Sigmoid colon (tissue), 4 donors: ENCODE measurements at regions not wholly inside any gene's neighbourhood (a gene's known extent, or its start where the extent isn't known, plus 50 kb on each side); places are given as distances from the start of the nearest gene placed in this dataset.

Experiments
- CTCF ChIP-seq, 4 experiments: fragments of 450-650 bp in 3 of 4; fragments of 200-600 bp in 1 of 4; IDR thresholded peaks; one replicate each; pipeline ENCODE4 v1.5.1; 2016 to 2019; ENCODE audit warnings: antibody characterized with exemption in 4 of 4, mild to moderate bottlenecking in 3 of 4, moderate library complexity in 2 of 4
- POLR2A ChIP-seq, 2 donors: fragments of 450-650 bp; IDR thresholded peaks; one replicate each; pipeline ENCODE4 v1.6.1; 2016; ENCODE audit warnings: antibody characterized with exemption in 2 of 2, mild to moderate bottlenecking in 2 of 2, moderate library complexity in 2 of 2
- POLR2AphosphoS5 ChIP-seq, 4 donors: sonication (generic); formaldehyde crosslinking; IDR thresholded peaks; one replicate each; pipeline ENCODE4 v1.6.1; 2017; ENCODE audit warnings: antibody characterized with exemption in 4 of 4

DNA sequence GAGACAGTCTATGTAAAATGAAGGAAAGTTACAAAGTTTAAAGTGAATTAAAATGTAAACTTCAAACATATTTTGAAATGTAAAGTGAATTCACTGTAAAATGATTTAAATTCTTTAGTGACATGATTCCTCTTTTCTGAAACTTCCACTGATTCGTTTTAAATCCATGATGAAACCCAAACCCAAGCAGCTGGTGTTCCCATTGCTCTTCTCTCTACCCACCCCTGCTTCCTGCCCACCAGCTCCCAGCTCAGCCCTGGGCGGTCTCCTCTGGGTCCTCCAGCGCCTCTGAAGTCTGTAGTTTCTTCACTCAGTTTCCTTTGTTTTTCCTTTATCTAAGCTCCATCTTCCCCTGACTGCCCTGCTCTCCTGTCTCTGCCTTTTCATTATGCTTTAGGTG, 175.9 kb downstream of the SNX10 start:
- no peak for TF ChIP-seq POLR2A (IDR thresholded peaks at IDR 0.05)
- TF ChIP-seq CTCF (IDR thresholded peaks at IDR 0.05): no peak
- no peak for TF ChIP-seq POLR2AphosphoS5 (IDR thresholded peaks at IDR 0.05)
